GM13977 (cell line): ENCODE measurements at regions not wholly inside any gene's neighbourhood (a gene's known extent, or its start where the extent isn't known, plus 50 kb on each side); places are given as distances from the start of the nearest gene placed in this dataset.

Source experiments
- DNase-seq: peaks from one replicate; pipeline ENCODE4 v3.0.0; 2012; ENCODE audit warnings: low spot score
- CTCF ChIP-seq: IDR thresholded peaks from 2 replicates; pipeline ENCODE4 v1.5.1; 2012; ENCODE audit warnings: mild to moderate bottlenecking, control low read depth; ENCODE audit not compliant: insufficient read depth; ENCODE audit errors: extremely low read depth, missing control alignments
- in situ Hi-C: fragments of 300-500 bp; cut with MboI; formaldehyde crosslinking; loops from one replicate; pipeline ENCODE4 v1.12.0; 2022; ENCODE audit warnings: low sequenced_read_pairs, low pct_unique_long_range_greater_than_20kb, mixed read lengths, inconsistent platforms; ENCODE audit not compliant: unreplicated experiment

- in situ Hi-C loops = no loop called here
- DNase-seq = no peak
- no peak for TF ChIP-seq CTCF
These were observed 130.2 kb upstream of the CSF3R start for GRCh38 chr1:36612881-36613280.

- no peak for DNase-seq
- no peak for TF ChIP-seq CTCF
- in situ Hi-C loops = no loop called here
These were observed 129.4 kb upstream of the CSF3R start for GRCh38 chr1:36612121-36612520.

GRCh38 chr1:36609241-36610027 lies 126.7 kb upstream of the CSF3R start:
- peak; percentile 74 for TF ChIP-seq CTCF
- peak; percentile 79 for DNase-seq
- in situ Hi-C loops = no loop called here

GRCh38 chr1:36608272-36608671 lies 125.6 kb upstream of the CSF3R start:
- DNase-seq = no peak
- in situ Hi-C loops = no loop called here
- TF ChIP-seq CTCF = no peak

GRCh38 chr1:36607263-36607651 lies 124.5 kb upstream of the CSF3R start:
- TF ChIP-seq CTCF = no peak
- in situ Hi-C loops = no loop called here
- no peak for DNase-seq

GRCh38 chr1:36606641-36607262 lies 124.0 kb upstream of the CSF3R start:
- no peak for DNase-seq

More at GRCh38 chr1:36606641-36607262, 124.0 kb upstream of the CSF3R start:
- in situ Hi-C loops = no loop called here
- no peak for TF ChIP-seq CTCF
